ENCODE measurements at regions not wholly inside any gene's neighbourhood (a gene's known extent, or its start where the extent isn't known, plus 50 kb on each side); places are given as distances from the start of the nearest gene placed in this dataset.

- Histone ChIP-seq H3K79me2 (ENCODE audit: insufficient read depth, low read depth) (no peaks in the 10 kb centered on the region), H2AFZ (ENCODE audit: low read depth) (no peak overlapping the region), H3K4me3 (IDR thresholded peaks at IDR 0.05; ENCODE audit: insufficient read depth, low read depth, low read length) (no peak overlapping the region), H3K27me3 (ENCODE audit: insufficient read depth, low read depth) (no peaks in the 10 kb centered on the region), H4K20me1 (ENCODE audit: insufficient read depth) (no peaks in the 10 kb centered on the region), H3K27ac (no peak overlapping the region), H3K4me2 (no peak overlapping the region), H3K4me1 (ENCODE audit: low read depth, poor library complexity, severe bottlenecking) (no peaks in the 10 kb centered on the region), H3K9ac (no peak overlapping the region), H3K36me3 (ENCODE audit: insufficient read depth) (no peaks in the 10 kb centered on the region)
- no peak for TF ChIP-seq CTCF (conservative IDR thresholded peaks at IDR 0.05; ENCODE audit: low read depth, low read length)
Observed at GRCh38 chr5:8396756-8397155, 527.8 kb downstream of the MTRR start.

- H3K27ac ChIP-seq = no peak overlapping the region
- H2AFZ ChIP-seq (ENCODE audit: low read depth) = no peak overlapping the region
- no peak overlapping the region for H3K9ac ChIP-seq
- no peaks in the 10 kb centered on the region for H3K36me3 ChIP-seq (ENCODE audit: insufficient read depth)
- H3K79me2 ChIP-seq (ENCODE audit: insufficient read depth, low read depth) = no peaks in the 10 kb centered on the region
- H3K4me3 ChIP-seq (IDR thresholded peaks at IDR 0.05; ENCODE audit: insufficient read depth, low read depth, low read length) = no peak overlapping the region
- H3K4me1 ChIP-seq (ENCODE audit: low read depth, poor library complexity, severe bottlenecking) = no peaks in the 10 kb centered on the region
- H4K20me1 ChIP-seq (ENCODE audit: insufficient read depth) = no peaks in the 10 kb centered on the region
- H3K4me2 ChIP-seq = no peak overlapping the region
- H3K27me3 ChIP-seq (ENCODE audit: insufficient read depth, low read depth) = no peaks in the 10 kb centered on the region
- TF ChIP-seq CTCF (conservative IDR thresholded peaks at IDR 0.05; ENCODE audit: low read depth, low read length) = no peak
Observed at GRCh38 chr5:8399471-8399870, 530.5 kb downstream of the MTRR start.

GRCh38 chr5:8408258-8408657, 539.3 kb downstream of the MTRR start:
- TF ChIP-seq CTCF (conservative IDR thresholded peaks at IDR 0.05; ENCODE audit: low read depth, low read length) = no peak
- no peaks in the 10 kb centered on the region for H3K79me2 ChIP-seq (ENCODE audit: insufficient read depth, low read depth)
- H3K4me3 ChIP-seq (IDR thresholded peaks at IDR 0.05; ENCODE audit: insufficient read depth, low read depth, low read length) = no peak overlapping the region
- no peak overlapping the region for H3K9ac ChIP-seq
- no peaks in the 10 kb centered on the region for H3K36me3 ChIP-seq (ENCODE audit: insufficient read depth)
- no peaks in the 10 kb centered on the region for H3K27me3 ChIP-seq (ENCODE audit: insufficient read depth, low read depth)
- no peak overlapping the region for H3K27ac ChIP-seq
- H3K4me2 ChIP-seq = no peak overlapping the region
- H4K20me1 ChIP-seq (ENCODE audit: insufficient read depth) = no peaks in the 10 kb centered on the region
- H2AFZ ChIP-seq (ENCODE audit: low read depth) = no peak overlapping the region
- H3K4me1 ChIP-seq (ENCODE audit: low read depth, poor library complexity, severe bottlenecking) = no peaks in the 10 kb centered on the region

GRCh38 chr5:8410618-8411017, 541.7 kb downstream of the MTRR start:
- Histone ChIP-seq H3K27me3 (ENCODE audit: insufficient read depth, low read depth) (no peaks in the 10 kb centered on the region), H3K9ac (no peak overlapping the region), H3K4me1 (ENCODE audit: low read depth, poor library complexity, severe bottlenecking) (no peaks in the 10 kb centered on the region), H3K79me2 (ENCODE audit: insufficient read depth, low read depth) (no peaks in the 10 kb centered on the region), H3K27ac (no peak overlapping the region), H2AFZ (ENCODE audit: low read depth) (no peak overlapping the region), H3K4me2 (no peak overlapping the region), H3K36me3 (ENCODE audit: insufficient read depth) (no peaks in the 10 kb centered on the region), H4K20me1 (ENCODE audit: insufficient read depth) (no peaks in the 10 kb centered on the region), H3K4me3 (IDR thresholded peaks at IDR 0.05; ENCODE audit: insufficient read depth, low read depth, low read length) (no peak overlapping the region)
- TF ChIP-seq CTCF (conservative IDR thresholded peaks at IDR 0.05; ENCODE audit: low read depth, low read length) = no peak

GRCh38 chr5:8413975-8414374, 545.0 kb downstream of the MTRR start:
- Histone ChIP-seq H3K27me3 (ENCODE audit: insufficient read depth, low read depth) (no peaks in the 10 kb centered on the region), H3K4me3 (IDR thresholded peaks at IDR 0.05; ENCODE audit: insufficient read depth, low read depth, low read length) (no peak overlapping the region), H3K36me3 (ENCODE audit: insufficient read depth) (no peaks in the 10 kb centered on the region), H2AFZ (ENCODE audit: low read depth) (no peak overlapping the region), H3K79me2 (ENCODE audit: insufficient read depth, low read depth) (no peaks in the 10 kb centered on the region), H3K4me2 (no peak overlapping the region), H3K9ac (no peak overlapping the region), H4K20me1 (ENCODE audit: insufficient read depth) (no peaks in the 10 kb centered on the region), H3K27ac (no peak overlapping the region), H3K4me1 (ENCODE audit: low read depth, poor library complexity, severe bottlenecking) (no peaks in the 10 kb centered on the region)
- no peak for TF ChIP-seq CTCF (conservative IDR thresholded peaks at IDR 0.05; ENCODE audit: low read depth, low read length)

Measured in KMS-11 (cell line).